ENCODE measurements at regions not wholly inside any gene's neighbourhood (a gene's known extent, or its start where the extent isn't known, plus 50 kb on each side); places are given as distances from the start of the nearest gene placed in this dataset.

GRCh38 chr13:109996404-109996960 lies 210.1 kb upstream of the IRS2 start:
- ChIA-PET POLR2A (interaction anchor here (1.0 kb wide), 1 partner anchor 209 kb away, joined by 3 read pairs; no protein-coding TSS in a partner anchor), CTCF (no interaction called here)
- no TSS peak for BruUV-seq (replicated peaks)
- TF ChIP-seq CTCF (IDR thresholded peaks at IDR 0.05; ENCODE audit: unreplicated experiment): no peak
- Mint-ChIP-seq H3K27me3 (ENCODE audit: insufficient read depth, unreplicated experiment) (no peaks in the 10 kb centered on the region), H3K4me1 (ENCODE audit: insufficient read depth, unreplicated experiment) (peaks cover 29% of the 10 kb centered on the region), H3K9me3 (ENCODE audit: unreplicated experiment) (no peaks in the 10 kb centered on the region), H3K4me3 (ENCODE audit: unreplicated experiment) (no peak overlapping the region), H3K36me3 (ENCODE audit: insufficient read depth, unreplicated experiment) (no peaks in the 10 kb centered on the region), H3K27ac (ENCODE audit: low read depth, unreplicated experiment) (no peak overlapping the region)
- intact Hi-C loops (cut with micrococcal nuclease): loop anchor here (5.0 kb wide), 1 partner anchor 111 kb away; no protein-coding TSS in a partner anchor
- no peak for DNase-seq (ENCODE audit: unreplicated experiment)

- no peaks in the 10 kb centered on the region for H3K27me3 Mint-ChIP-seq (ENCODE audit: insufficient read depth, unreplicated experiment)
- no peaks in the 10 kb centered on the region for H3K9me3 Mint-ChIP-seq (ENCODE audit: unreplicated experiment)
- no peak for TF ChIP-seq CTCF (IDR thresholded peaks at IDR 0.05; ENCODE audit: unreplicated experiment)
- no TSS peak for BruUV-seq (replicated peaks)
- ChIA-PET POLR2A (interaction anchor here (0.7 kb wide), 1 partner anchor 225 kb away, joined by 5 read pairs; no protein-coding TSS in a partner anchor), CTCF (interaction anchor here (0.9 to 1.8 kb wide), 3 partner anchors 58 to 1035 kb away, joined by 3 to 4 read pairs (median 3); no protein-coding TSS in a partner anchor)
- no peaks in the 10 kb centered on the region for H3K36me3 Mint-ChIP-seq (ENCODE audit: insufficient read depth, unreplicated experiment)
- intact Hi-C loops (cut with micrococcal nuclease): loop anchor here (5.0 kb wide), 1 partner anchor 112 kb away; no protein-coding TSS in a partner anchor
- H3K27ac Mint-ChIP-seq (ENCODE audit: low read depth, unreplicated experiment): no peak overlapping the region
- DNase-seq (ENCODE audit: unreplicated experiment): no peak
- H3K4me3 Mint-ChIP-seq (ENCODE audit: unreplicated experiment): no peak overlapping the region
- peaks cover 21% of the 10 kb centered on the region for H3K4me1 Mint-ChIP-seq (ENCODE audit: insufficient read depth, unreplicated experiment)
These were observed 209.2 kb upstream of the IRS2 start for GRCh38 chr13:109995578-109995977.

- Mint-ChIP-seq H3K4me1 (ENCODE audit: insufficient read depth, unreplicated experiment) (no peaks in the 10 kb centered on the region), H3K27ac (ENCODE audit: low read depth, unreplicated experiment) (no peak overlapping the region), H3K27me3 (ENCODE audit: insufficient read depth, unreplicated experiment) (no peaks in the 10 kb centered on the region), H3K36me3 (ENCODE audit: insufficient read depth, unreplicated experiment) (no peaks in the 10 kb centered on the region), H3K4me3 (ENCODE audit: unreplicated experiment) (no peak overlapping the region), H3K9me3 (ENCODE audit: unreplicated experiment) (no peaks in the 10 kb centered on the region)
- POLR2A ChIA-PET: interaction anchor here (1.0 kb wide), 1 partner anchor 9 kb away, joined by 4 read pairs; no protein-coding TSS in a partner anchor
- no peak for DNase-seq (ENCODE audit: unreplicated experiment)
- CTCF ChIA-PET: interaction anchor here (0.6 kb wide), 2 partner anchors 9 to 567 kb away, joined by 3 to 4 read pairs; no protein-coding TSS in a partner anchor
- intact Hi-C loops (cut with micrococcal nuclease): no loop called here
- no TSS peak for BruUV-seq (replicated peaks)
- no peak for TF ChIP-seq CTCF (IDR thresholded peaks at IDR 0.05; ENCODE audit: unreplicated experiment)
These were observed 203.9 kb upstream of the IRS2 start for GRCh38 chr13:109990296-109990695.

GRCh38 chr13:109989686-109990085 lies 203.3 kb upstream of the IRS2 start:
- no peak for TF ChIP-seq CTCF (IDR thresholded peaks at IDR 0.05; ENCODE audit: unreplicated experiment)
- DNase-seq (ENCODE audit: unreplicated experiment): no peak
- no peaks in the 10 kb centered on the region for H3K27me3 Mint-ChIP-seq (ENCODE audit: insufficient read depth, unreplicated experiment)
- BruUV-seq (replicated peaks): no TSS peak
- no peaks in the 10 kb centered on the region for H3K4me1 Mint-ChIP-seq (ENCODE audit: insufficient read depth, unreplicated experiment)
- POLR2A ChIA-PET: interaction anchor here (1.0 kb wide), 1 partner anchor 8 kb away, joined by 4 read pairs; no protein-coding TSS in a partner anchor
- H3K36me3 Mint-ChIP-seq (ENCODE audit: insufficient read depth, unreplicated experiment): no peaks in the 10 kb centered on the region
- no peak overlapping the region for H3K4me3 Mint-ChIP-seq (ENCODE audit: unreplicated experiment)
- H3K27ac Mint-ChIP-seq (ENCODE audit: low read depth, unreplicated experiment): no peak overlapping the region
- intact Hi-C loops (cut with micrococcal nuclease): no loop called here
- CTCF ChIA-PET: no interaction called here
- H3K9me3 Mint-ChIP-seq (ENCODE audit: unreplicated experiment): no peaks in the 10 kb centered on the region

Data from MCF 10A (cell line).